H9 (cell line): ENCODE measurements at regions not wholly inside any gene's neighbourhood (a gene's known extent, or its start where the extent isn't known, plus 50 kb on each side); places are given as distances from the start of the nearest gene placed in this dataset.

Experiments
- DNase-seq: peaks from one replicate; pipeline ENCODE4 v3.0.0-alpha.2; 2017
- H2AFZ ChIP-seq: one replicate; pipeline ENCODE4 v1.6.1; 2013; ENCODE audit warnings: mild to moderate bottlenecking, low read length, control low read depth, moderate library complexity
- H2AK5ac ChIP-seq: 2 replicates; pipeline ENCODE4 v1.6.1; 2013; ENCODE audit warnings: low read length, control low read depth, mixed read lengths; ENCODE audit not compliant: insufficient read length
- H2BK120ac ChIP-seq: one replicate; pipeline ENCODE4 v1.6.1; 2013; ENCODE audit warnings: low read depth, mild to moderate bottlenecking, low read length, control low read depth, inconsistent platforms; ENCODE audit not compliant: poor library complexity, severe bottlenecking
- H2BK12ac ChIP-seq: 2 replicates; pipeline ENCODE4 v1.6.1; 2013; ENCODE audit warnings: low read length, control low read depth, mixed read lengths, low read depth; ENCODE audit not compliant: insufficient read length
- H2BK15ac ChIP-seq: 2 replicates; pipeline ENCODE4 v1.6.1; 2013; ENCODE audit warnings: low read depth, low read length, control low read depth
- H2BK20ac ChIP-seq: one replicate; pipeline ENCODE4 v1.6.1; 2013; ENCODE audit warnings: low read depth, mild to moderate bottlenecking, low read length, control low read depth, inconsistent platforms; ENCODE audit not compliant: poor library complexity, severe bottlenecking
- H2BK5ac ChIP-seq: 2 replicates; pipeline ENCODE4 v1.6.1; 2013; ENCODE audit warnings: low read length, control low read depth, mixed read lengths; ENCODE audit not compliant: insufficient read length
- H3K14ac ChIP-seq: 2 replicates; pipeline ENCODE4 v1.6.1; 2013; ENCODE audit warnings: low read length, control low read depth; ENCODE audit not compliant: insufficient read depth
- H3K18ac ChIP-seq: 2 replicates; pipeline ENCODE4 v1.6.1; 2013; ENCODE audit warnings: low read depth, mild to moderate bottlenecking, mixed read lengths, low read length, control low read depth; ENCODE audit not compliant: insufficient read length
- H3K23ac ChIP-seq: 2 replicates; pipeline ENCODE4 v1.6.1; 2013; ENCODE audit warnings: low read length, control low read depth, mixed read lengths, low read depth; ENCODE audit not compliant: insufficient read length
- H3K23me2 ChIP-seq: 2 replicates; pipeline ENCODE4 v1.6.1; 2013; ENCODE audit warnings: low read depth, mild to moderate bottlenecking, mixed read lengths, low read length, control low read depth; ENCODE audit not compliant: insufficient read length, poor library complexity, severe bottlenecking
- H3K27ac ChIP-seq: 2 replicates; pipeline ENCODE4 v1.5.1; 2013; ENCODE audit warnings: low read length, control low read depth, mixed read lengths, low read depth; ENCODE audit not compliant: insufficient read length
- H3K27me3 ChIP-seq: 2 replicates; pipeline ENCODE4 v1.6.1; 2013; ENCODE audit warnings: low read length, control low read depth, inconsistent platforms; ENCODE audit not compliant: insufficient read depth
- H3K4ac ChIP-seq: 2 replicates; pipeline ENCODE4 v1.6.1; 2013; ENCODE audit warnings: low read depth, mild to moderate bottlenecking, control low read depth, inconsistent platforms, low read length, moderate library complexity
- H3K4me1 ChIP-seq: 2 replicates; pipeline ENCODE4 v1.6.1; 2013; ENCODE audit warnings: low read length, control low read depth, inconsistent platforms; ENCODE audit not compliant: insufficient read depth
- H3K4me2 ChIP-seq: 2 replicates; pipeline ENCODE4 v1.6.1; 2013; ENCODE audit warnings: low read length, control low read depth, mixed read lengths; ENCODE audit not compliant: insufficient read length, insufficient read depth
- H3K56ac ChIP-seq: 2 replicates; pipeline ENCODE4 v1.6.1; 2013; ENCODE audit warnings: low read depth, mild to moderate bottlenecking, mixed read lengths, low read length, control low read depth; ENCODE audit not compliant: insufficient read length
- H3K79me1 ChIP-seq: 2 replicates; pipeline ENCODE4 v1.6.1; 2013; ENCODE audit warnings: low read depth, mild to moderate bottlenecking, moderate library complexity, low read length, control low read depth, inconsistent platforms; ENCODE audit not compliant: insufficient read depth, poor library complexity, severe bottlenecking
- H3K79me2 ChIP-seq: 2 replicates; pipeline ENCODE4 v1.6.1; 2013; ENCODE audit warnings: low read length, control low read depth, inconsistent platforms; ENCODE audit not compliant: insufficient read depth
- H3K9ac ChIP-seq: 2 replicates; pipeline ENCODE4 v1.6.1; 2013; ENCODE audit warnings: low read length, control low read depth, mixed read lengths; ENCODE audit not compliant: insufficient read length; ENCODE audit errors: extremely low read depth
- H3K9me3 ChIP-seq: one replicate; pipeline ENCODE4 v1.6.1; 2013; ENCODE audit warnings: low read depth, low read length, inconsistent platforms; ENCODE audit not compliant: control insufficient read depth
- H3T11ph ChIP-seq: one replicate; pipeline ENCODE4 v1.6.1; 2013; ENCODE audit warnings: mild to moderate bottlenecking, low read length, control low read depth, inconsistent platforms
- H4K20me1 ChIP-seq: one replicate; pipeline ENCODE4 v1.6.1; 2013; ENCODE audit not compliant: control insufficient read depth, insufficient read length, insufficient read depth
- H4K5ac ChIP-seq: 2 replicates; pipeline ENCODE4 v1.6.1; 2013; ENCODE audit warnings: low read depth, mild to moderate bottlenecking, mixed read lengths, low read length, control low read depth; ENCODE audit not compliant: insufficient read length
- H4K8ac ChIP-seq: replicated peaks from 2 replicates; pipeline ENCODE4 v1.6.1; 2013; ENCODE audit warnings: low read length, control low read depth, mixed read lengths, low read depth; ENCODE audit not compliant: insufficient read length
- H4K91ac ChIP-seq: 2 replicates; pipeline ENCODE4 v1.6.1; 2013; ENCODE audit warnings: low read depth, mild to moderate bottlenecking, moderate library complexity, mixed read lengths, low read length, control low read depth; ENCODE audit not compliant: insufficient read length
- H3K27ac Mint-ChIP-seq, 3 experiments: 2 replicates in 2 of 3; 3 replicates in 1 of 3; pipeline ENCODE4 v1.8.0; 2020 to 2021; ENCODE audit warnings: mixed read lengths in 3 of 3, mild to moderate bottlenecking in 1 of 3, moderate library complexity in 1 of 3
- H3K27me3 Mint-ChIP-seq: 2 replicates; pipeline ENCODE4 v1.8.0; 2021; ENCODE audit warnings: low read depth, mild to moderate bottlenecking, moderate library complexity, mixed read lengths
- H3K36me3 Mint-ChIP-seq, 3 experiments: 2 replicates in 2 of 3; 3 replicates in 1 of 3; pipeline ENCODE4 v1.8.0; 2020 to 2021; ENCODE audit warnings: low read depth in 3 of 3, mixed read lengths in 3 of 3; ENCODE audit not compliant: insufficient read depth in 1 of 3
- H3K4me1 Mint-ChIP-seq, 2 experiments: 2 replicates each; pipeline ENCODE4 v1.8.0; 2020; ENCODE audit warnings: mixed read lengths in 2 of 2
- H3K4me3 Mint-ChIP-seq, 2 experiments: 2 replicates in 1 of 2; 3 replicates in 1 of 2; pipeline ENCODE4 v1.8.0; 2020 to 2021; ENCODE audit warnings: mild to moderate bottlenecking in 2 of 2, mixed read lengths in 2 of 2, moderate library complexity in 1 of 2
- H3K9me3 Mint-ChIP-seq, 2 experiments: 2 replicates in 1 of 2; 3 replicates in 1 of 2; pipeline ENCODE4 v1.8.0; 2020; ENCODE audit warnings: mild to moderate bottlenecking in 2 of 2, mixed read lengths in 2 of 2, moderate library complexity in 1 of 2
- CTCF ChIP-seq: fragments of 200-600 bp; sonication (generic); conservative IDR thresholded peaks from 3 replicates; pipeline ENCODE4 v1.8.0; 2021; ENCODE audit warnings: antibody characterized with exemption, mild to moderate bottlenecking
- WGBS: extraction: QIAGEN DNeasy Blood & Tissue Kit; methylation state at CpG from one replicate; pipeline ENCODE4 v1.1.7; 2013; ENCODE audit warnings: missing lambda C conversion rate, low lambda C conversion rate, mixed read lengths; ENCODE audit not compliant: insufficient read length; ENCODE audit errors: extremely low coverage; 5-methylcytosine and 5-hydroxymethylcytosine counted together

- Mint-ChIP-seq H3K4me3 (no peak overlapping the region), H3K27ac (no peak overlapping the region), H3K36me3 (no peaks in the 10 kb centered on the region), H3K9me3 (no peaks in the 10 kb centered on the region), H3K27me3 (peaks cover 3% of the 10 kb centered on the region), H3K4me1 (no peaks in the 10 kb centered on the region)
- Histone ChIP-seq H2BK120ac (no peak overlapping the region), H3K18ac (no peak overlapping the region), H3K27ac (no peak overlapping the region), H3T11ph (no peak overlapping the region), H3K79me2 (no peaks in the 10 kb centered on the region), H4K8ac (no peak overlapping the region), H2BK15ac (no peak overlapping the region), H2AK5ac (no peak overlapping the region), H2BK12ac (no peak overlapping the region), H3K23me2 (no peaks in the 10 kb centered on the region), H3K9ac (no peak overlapping the region), H3K4me1 (no peaks in the 10 kb centered on the region), H3K14ac (no peak overlapping the region), H3K23ac (no peak overlapping the region), H3K4me2 (no peak overlapping the region), H3K56ac (no peak overlapping the region), H4K91ac (no peak overlapping the region), H2BK20ac (no peak overlapping the region), H2BK5ac (no peak overlapping the region), H4K5ac (no peak overlapping the region), H3K4ac (no peak overlapping the region), H2AFZ (no peak overlapping the region), H3K79me1 (no peaks in the 10 kb centered on the region), H3K9me3 (no peaks in the 10 kb centered on the region), H4K20me1 (no peaks in the 10 kb centered on the region), H3K27me3 (no peaks in the 10 kb centered on the region)
- no peak for DNase-seq
- TF ChIP-seq CTCF: no peak
- no CpG with 5 or more reads among the region's 4 CpGs for WGBS
These were observed 155.6 kb upstream of the CNTNAP4 start for GRCh38 chr16:76121636-76122035.
